K562 (cell line): ENCODE measurements at regions not wholly inside any gene's neighbourhood (a gene's known extent, or its start where the extent isn't known, plus 50 kb on each side); places are given as distances from the start of the nearest gene placed in this dataset.

ENCODE experiments used
- ATAC-seq: fragments of 200-7000 bp; cut with Tn5 transposase; 3 replicates; pipeline ENCODE4 v1.9.1; 2020; ENCODE audit warnings: moderate library complexity
- BruUV-seq: library from RNA; stranded (reverse); fragments of 400-500 nt; replicated peaks from 2 replicates; lab custom pipeline; 2021; lab: Mats Ljungman, UMichigan
- CTCF ChIA-PET: fragments of 300-600 bp; formaldehyde crosslinking; extraction: SDS; loops from one replicate; lab custom pipeline; 2021; ENCODE audit warnings: low intra/inter-chr PET ratio; lab: Yijun Ruan, JAX
- POLR2A ChIA-PET: fragments of 300-600, 350-650 bp; sonication (Branson Sonifier 250); formaldehyde crosslinking; extraction: SDS; loops from one replicate; lab custom pipeline; 2021; ENCODE audit warnings: antibody characterized with exemption, inconsistent platforms; lab: Yijun Ruan, JAX
- DNase-seq, 4 experiments: peaks; one replicate each; pipeline versions ENCODE4 v3.0.0 to v3.0.0-alpha.2; 2011 to 2018; ENCODE audit warnings: low spot score in 3 of 4, mixed read lengths in 3 of 4; ENCODE audit errors: extremely low read depth in 1 of 4
- FAIRE-seq: peaks from 2 replicates; lab custom pipeline; 2011; peaks lifted over from hg19 to GRCh38; lab: Jason Lieb, UNC
- H2AFZ ChIP-seq: 2 replicates; pipeline ENCODE4 v1.6.0; 2011; ENCODE audit warnings: low read depth, low read length, control low read depth, inconsistent platforms
- H3K27ac ChIP-seq: fragments of 200-600 bp; 3 replicates; pipeline ENCODE4 v1.8.0; 2011; ENCODE audit warnings: low read depth, mild to moderate bottlenecking, control low read depth, inconsistent platforms, low read length, moderate library complexity, mixed read lengths; ENCODE audit errors: extremely low read depth
- H3K27me3 ChIP-seq, 2 experiments: fragments of 300-600 bp in 1 of 2; 2 replicates in 1 of 2; 3 replicates in 1 of 2; pipeline versions ENCODE4 v1.6.0 to v1.8.0; 2011; ENCODE audit warnings: inconsistent platforms in 2 of 2, low read length in 2 of 2, mild to moderate bottlenecking in 1 of 2, mixed read lengths in 1 of 2, moderate library complexity in 1 of 2; ENCODE audit not compliant: control insufficient read depth in 2 of 2, insufficient read depth in 2 of 2
- H3K36me3 ChIP-seq: fragments of 300-600 bp; 3 replicates; pipeline ENCODE4 v1.8.0; 2011; ENCODE audit warnings: mild to moderate bottlenecking, low read length, inconsistent platforms; ENCODE audit not compliant: control insufficient read depth, insufficient read depth
- H3K4me1 ChIP-seq, 2 experiments: fragments of 200-600 bp in 1 of 2; replicated peaks in 1 of 2; 2 replicates in 1 of 2; 3 replicates in 1 of 2; pipeline versions ENCODE4 v1.5.1 to v1.8.0; 2011; ENCODE audit warnings: inconsistent platforms in 2 of 2, low read length in 2 of 2, mild to moderate bottlenecking in 1 of 2, mixed read lengths in 1 of 2, moderate library complexity in 1 of 2; ENCODE audit not compliant: control insufficient read depth in 2 of 2, insufficient read depth in 2 of 2
- H3K4me2 ChIP-seq: 2 replicates; pipeline ENCODE4 v1.6.1; 2011; ENCODE audit warnings: low read length, control low read depth, inconsistent platforms, mixed read lengths; ENCODE audit not compliant: insufficient read depth
- H3K4me3 ChIP-seq: fragments of 200-600 bp; sonication (generic), shearing (Covaris generic); 2 replicates; pipeline ENCODE4 v1.5.1; 2016; ENCODE audit warnings: control low read depth, inconsistent platforms
- H3K79me2 ChIP-seq: fragments of 200-600 bp; 3 replicates; pipeline ENCODE4 v1.8.0; 2011; ENCODE audit warnings: low read length, inconsistent platforms; ENCODE audit not compliant: control insufficient read depth, insufficient read depth
- H3K9ac ChIP-seq, 2 experiments: 2 replicates each; pipeline versions ENCODE4 v1.6.0 to v1.6.1; 2011; ENCODE audit warnings: low read depth in 2 of 2, low read length in 2 of 2, control low read depth in 1 of 2, inconsistent platforms in 1 of 2, mild to moderate bottlenecking in 1 of 2, mixed read lengths in 1 of 2; ENCODE audit not compliant: insufficient read depth in 1 of 2
- H3K9me1 ChIP-seq: one replicate; pipeline ENCODE4 v1.6.0; 2011; ENCODE audit warnings: inconsistent platforms, mild to moderate bottlenecking, low read length, moderate library complexity; ENCODE audit not compliant: control insufficient read depth, insufficient read depth
- H3K9me3 ChIP-seq: replicated peaks from 2 replicates; pipeline ENCODE4 v1.5.1; 2011; ENCODE audit warnings: low read depth, low read length, inconsistent platforms; ENCODE audit not compliant: control insufficient read depth, insufficient read depth
- H4K20me1 ChIP-seq: replicated peaks from 2 replicates; pipeline ENCODE4 v1.6.1; 2011; ENCODE audit warnings: low read length, inconsistent platforms, mixed read lengths; ENCODE audit not compliant: control insufficient read depth, insufficient read depth
- MCM5 ChIP-seq: fragments of 450-650 bp; IDR thresholded peaks from 2 replicates; pipeline ENCODE4 v1.6.1; 2016; ENCODE audit warnings: low read depth
- WGBS: fragments of 100-300 bp; shearing (Covaris generic); methylation state at CpG from one replicate; pipeline ENCODE4 v1.1.6; 2016; ENCODE audit warnings: low coverage, mixed read lengths; ENCODE audit not compliant: insufficient coverage; ENCODE audit errors: missing lambda C conversion rate; 5-methylcytosine and 5-hydroxymethylcytosine counted together
- in situ Hi-C: fragments of 300-500 bp; cut with MboI; formaldehyde crosslinking; loops from 4 replicates; pipeline ENCODE4 v1.15.0; 2018; ENCODE audit warnings: inconsistent platforms, mixed read lengths
- intact Hi-C: fragments of 100-400 bp; cut with micrococcal nuclease; formaldehyde crosslinking; loops from 2 replicates; pipeline ENCODE4 v1.14.2; 2022
- TF ChIP-seq, protein P1 (sequence below): sonication (generic); formaldehyde crosslinking; IDR thresholded peaks from 2 replicates; pipeline ENCODE4 v1.9.0; 2022; ENCODE audit warnings: mild to moderate bottlenecking, missing genetic modification reagents

DNA sequence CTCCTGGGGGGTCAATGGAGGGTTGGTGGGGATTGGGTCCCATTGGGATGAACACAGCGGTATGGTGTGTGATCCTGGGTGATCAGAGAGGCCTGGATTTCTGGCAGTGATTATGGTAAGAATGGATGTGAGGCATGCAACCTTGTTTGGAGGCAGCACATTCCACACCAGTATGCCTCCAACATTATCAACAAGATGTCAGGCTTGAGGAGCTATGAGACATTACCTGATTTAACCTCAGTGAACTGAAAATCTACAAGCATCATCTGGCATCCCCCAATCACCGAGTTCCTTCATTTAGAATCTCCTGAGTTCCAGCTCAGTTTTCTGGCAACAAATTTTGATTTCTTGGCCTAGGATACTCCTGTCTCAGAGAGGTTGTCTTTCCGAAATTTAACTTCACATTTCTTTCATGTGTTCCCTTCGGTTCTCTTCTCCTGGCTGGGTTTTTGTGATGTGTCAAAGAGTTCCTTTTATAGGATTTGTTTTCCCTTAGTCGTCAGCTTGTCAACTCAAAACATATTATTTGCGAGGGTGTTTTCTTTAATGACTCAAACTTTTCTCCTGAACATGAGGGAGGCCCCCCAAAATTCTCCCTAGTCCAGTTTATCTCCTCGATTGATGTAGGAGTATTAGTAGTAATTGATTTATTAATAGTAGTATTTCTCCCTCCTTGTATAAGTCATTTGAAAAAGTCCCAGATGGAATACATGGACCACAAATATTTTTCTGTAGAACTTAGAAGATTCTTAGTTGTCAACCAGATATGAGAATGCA lies 56.0 kb upstream of the FLT1 start:
- 20% methylated on average over 6 of the region's 7 CpGs for WGBS
- Histone ChIP-seq H3K9me3 (no peaks in the 10 kb centered on the region), H3K36me3 (no peaks in the 10 kb centered on the region), H2AFZ (no peak overlapping the region), H3K4me2 (no peak overlapping the region; the same call in 1 of the 2 replicates), H3K79me2 (no peaks in the 10 kb centered on the region), H3K9me1 (no peaks in the 10 kb centered on the region), H3K27me3 (peaks cover 0 to 5% of the 10 kb centered on the region in 2 experiments; a peak in 1 of 5 replicates), H4K20me1 (no peaks in the 10 kb centered on the region), H3K4me3 (no peak overlapping the region), H3K9ac (no peak overlapping the region), H3K27ac (no peak overlapping the region), H3K4me1 (peaks cover 0 to 1% of the 10 kb centered on the region in 2 experiments; a peak in 2 of 5 replicates)
- intact Hi-C loops (no loop called here), in situ Hi-C loops (no loop called here)
- ATAC-seq = no peak
- DNase-seq = no peak
- BruUV-seq = no TSS peak
- peak; percentile 67 for FAIRE-seq
- no peak for TF ChIP-seq MCM5
- CTCF ChIA-PET = no interaction called here
- POLR2A ChIA-PET = interaction anchor here (0.8 to 1.0 kb wide), 2 partner anchors 10 to 21 kb away, joined by 3 read pairs; no protein-coding TSS in a partner anchor

DNA sequence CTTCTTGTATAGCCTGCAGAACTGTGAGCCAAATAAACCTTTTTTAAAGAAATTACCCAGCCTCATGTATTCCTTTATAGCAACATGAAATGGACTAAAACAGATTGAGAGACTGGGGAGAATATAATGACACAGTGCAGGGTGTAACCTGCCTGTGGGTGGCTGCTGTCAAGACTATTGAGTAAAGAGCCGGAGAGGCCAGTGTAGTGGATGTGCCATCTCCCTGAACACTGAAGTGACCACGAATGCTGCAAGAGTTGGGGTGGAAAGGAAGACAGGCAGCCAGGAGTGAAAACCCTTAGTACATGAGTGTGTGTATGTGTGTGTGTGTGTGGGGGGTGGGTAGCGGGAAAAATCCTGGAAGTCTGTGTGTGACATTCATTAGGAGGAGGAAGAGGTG lies 55.2 kb upstream of the FLT1 start:
- Histone ChIP-seq H3K27me3 (peaks cover 0 to 5% of the 10 kb centered on the region in 2 experiments; a peak in 1 of 5 replicates), H3K79me2 (no peaks in the 10 kb centered on the region)
- no peak for FAIRE-seq
- DNase-seq = no peak
- TF ChIP-seq, protein P1, sequence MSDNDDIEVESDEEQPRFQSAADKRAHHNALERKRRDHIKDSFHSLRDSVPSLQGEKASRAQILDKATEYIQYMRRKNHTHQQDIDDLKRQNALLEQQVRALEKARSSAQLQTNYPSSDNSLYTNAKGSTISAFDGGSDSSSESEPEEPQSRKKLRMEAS (CRISPR knock-in tag) = no peak
- TF ChIP-seq, all 486 proteins: peak for 0
- Histone ChIP-seq H2AFZ (no peak overlapping the region), H3K9me1 (no peaks in the 10 kb centered on the region), H4K20me1 (no peaks in the 10 kb centered on the region), H3K4me1 (peaks cover 0 to 5% of the 10 kb centered on the region in 2 experiments; a peak in 2 of 5 replicates), H3K4me3 (no peak overlapping the region), H3K27ac (no peak overlapping the region), H3K36me3 (no peaks in the 10 kb centered on the region), H3K9ac (no peak overlapping the region), H3K9me3 (no peaks in the 10 kb centered on the region), H3K4me2 (no peak overlapping the region)
- intact Hi-C loops = no loop called here
- CTCF ChIA-PET = no interaction called here
- in situ Hi-C loops = no loop called here
- POLR2A ChIA-PET = interaction anchor here (1.0 kb wide), 1 partner anchor 10 kb away, joined by 3 read pairs; no protein-coding TSS in a partner anchor
- WGBS = 39% methylated on average over 3 of the region's 3 CpGs
- no peak for ATAC-seq
- BruUV-seq = no TSS peak
